IMR-90 (cell line): ENCODE measurements at regions not wholly inside any gene's neighbourhood (a gene's known extent, or its start where the extent isn't known, plus 50 kb on each side); places are given as distances from the start of the nearest gene placed in this dataset.

Experiments used
- BHLHE40 ChIP-seq: fragments of 150-350 bp; IDR thresholded peaks from 2 replicates; pipeline ENCODE4 v1.6.1; 2016; ENCODE audit warnings: mild to moderate bottlenecking, low read depth, low read length
- CHD1 ChIP-seq: IDR thresholded peaks from 2 replicates; pipeline ENCODE4 v1.6.1; 2012; ENCODE audit warnings: low read depth, low read length, improper control_type of control experiment
- FOS ChIP-seq: fragments of 150-350 bp; IDR thresholded peaks from 2 replicates; pipeline ENCODE4 v1.6.1; 2016; ENCODE audit warnings: low read depth, low read length
- NFE2L2 ChIP-seq: fragments of 150-350 bp; IDR thresholded peaks from 2 replicates; pipeline ENCODE4 v1.6.1; 2016; ENCODE audit warnings: low read depth, mild to moderate bottlenecking, low read length
- POLR2A ChIP-seq: IDR thresholded peaks from 2 replicates; pipeline ENCODE4 v1.6.1; 2012; ENCODE audit warnings: mild to moderate bottlenecking, low read depth, low read length
- RFX5 ChIP-seq: IDR thresholded peaks from 2 replicates; pipeline ENCODE4 v1.8.0; 2012; ENCODE audit warnings: low read depth, mild to moderate bottlenecking, low read length, moderate library complexity
- TF ChIP-seq, protein P1 (sequence below): conservative IDR thresholded peaks from 2 replicates; pipeline ENCODE4 v1.5.1; 2012; ENCODE audit warnings: mild to moderate bottlenecking, low read depth, low read length, improper control_type of control experiment
- TF ChIP-seq, protein P2 (sequence below): fragments of 150-350 bp; IDR thresholded peaks from 2 replicates; pipeline ENCODE4 v1.6.1; 2016; ENCODE audit warnings: low read depth, mild to moderate bottlenecking, low read length, moderate library complexity, borderline replicate concordance

DNA sequence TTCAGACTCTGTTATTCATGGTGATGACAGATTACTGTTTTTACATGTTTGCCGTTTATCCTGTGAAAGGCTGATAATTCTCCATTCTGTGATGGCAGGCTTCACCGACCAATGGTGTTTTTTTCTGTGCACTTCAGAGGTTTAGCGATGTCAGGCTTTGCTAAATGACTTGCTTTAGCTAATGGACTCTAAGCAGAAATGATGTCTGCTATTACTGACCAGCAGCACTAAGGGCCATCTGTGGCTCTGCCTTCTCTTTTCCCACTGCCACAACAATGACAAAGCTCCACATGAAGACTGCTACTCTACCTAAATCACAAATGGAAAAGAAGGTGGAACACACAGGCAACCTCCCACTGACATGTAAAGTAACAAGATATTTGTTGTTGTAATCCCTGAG is 68.4 kb upstream of the ALB start:
- TF ChIP-seq, protein P1, sequence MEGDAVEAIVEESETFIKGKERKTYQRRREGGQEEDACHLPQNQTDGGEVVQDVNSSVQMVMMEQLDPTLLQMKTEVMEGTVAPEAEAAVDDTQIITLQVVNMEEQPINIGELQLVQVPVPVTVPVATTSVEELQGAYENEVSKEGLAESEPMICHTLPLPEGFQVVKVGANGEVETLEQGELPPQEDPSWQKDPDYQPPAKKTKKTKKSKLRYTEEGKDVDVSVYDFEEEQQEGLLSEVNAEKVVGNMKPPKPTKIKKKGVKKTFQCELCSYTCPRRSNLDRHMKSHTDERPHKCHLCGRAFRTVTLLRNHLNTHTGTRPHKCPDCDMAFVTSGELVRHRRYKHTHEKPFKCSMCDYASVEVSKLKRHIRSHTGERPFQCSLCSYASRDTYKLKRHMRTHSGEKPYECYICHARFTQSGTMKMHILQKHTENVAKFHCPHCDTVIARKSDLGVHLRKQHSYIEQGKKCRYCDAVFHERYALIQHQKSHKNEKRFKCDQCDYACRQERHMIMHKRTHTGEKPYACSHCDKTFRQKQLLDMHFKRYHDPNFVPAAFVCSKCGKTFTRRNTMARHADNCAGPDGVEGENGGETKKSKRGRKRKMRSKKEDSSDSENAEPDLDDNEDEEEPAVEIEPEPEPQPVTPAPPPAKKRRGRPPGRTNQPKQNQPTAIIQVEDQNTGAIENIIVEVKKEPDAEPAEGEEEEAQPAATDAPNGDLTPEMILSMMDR = no peak
- TF ChIP-seq NFE2L2 = no peak
- no peak for TF ChIP-seq RFX5
- no peak for TF ChIP-seq POLR2A
- TF ChIP-seq, protein P2, sequence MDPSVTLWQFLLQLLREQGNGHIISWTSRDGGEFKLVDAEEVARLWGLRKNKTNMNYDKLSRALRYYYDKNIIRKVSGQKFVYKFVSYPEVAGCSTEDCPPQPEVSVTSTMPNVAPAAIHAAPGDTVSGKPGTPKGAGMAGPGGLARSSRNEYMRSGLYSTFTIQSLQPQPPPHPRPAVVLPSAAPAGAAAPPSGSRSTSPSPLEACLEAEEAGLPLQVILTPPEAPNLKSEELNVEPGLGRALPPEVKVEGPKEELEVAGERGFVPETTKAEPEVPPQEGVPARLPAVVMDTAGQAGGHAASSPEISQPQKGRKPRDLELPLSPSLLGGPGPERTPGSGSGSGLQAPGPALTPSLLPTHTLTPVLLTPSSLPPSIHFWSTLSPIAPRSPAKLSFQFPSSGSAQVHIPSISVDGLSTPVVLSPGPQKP = no peak
- no peak for TF ChIP-seq BHLHE40
- no peak for TF ChIP-seq CHD1
- no peak for TF ChIP-seq FOS
